HG02763 (cell line): ENCODE measurements at regions not wholly inside any gene's neighbourhood (a gene's known extent, or its start where the extent isn't known, plus 50 kb on each side); places are given as distances from the start of the nearest gene placed in this dataset.
"Not testable (repeated sequence)": the region's sequence is repeated elsewhere in the genome, so short reads cannot be mapped to it uniquely, and the experiment has no call there.

Source experiments
- ATAC-seq: cut with Tn5 transposase; IDR thresholded peaks from one replicate; pipeline ENCODE4 v1.9.1; 2021; ENCODE audit warnings: mild to moderate bottlenecking, moderate library complexity; ENCODE audit not compliant: unreplicated experiment

DNA sequence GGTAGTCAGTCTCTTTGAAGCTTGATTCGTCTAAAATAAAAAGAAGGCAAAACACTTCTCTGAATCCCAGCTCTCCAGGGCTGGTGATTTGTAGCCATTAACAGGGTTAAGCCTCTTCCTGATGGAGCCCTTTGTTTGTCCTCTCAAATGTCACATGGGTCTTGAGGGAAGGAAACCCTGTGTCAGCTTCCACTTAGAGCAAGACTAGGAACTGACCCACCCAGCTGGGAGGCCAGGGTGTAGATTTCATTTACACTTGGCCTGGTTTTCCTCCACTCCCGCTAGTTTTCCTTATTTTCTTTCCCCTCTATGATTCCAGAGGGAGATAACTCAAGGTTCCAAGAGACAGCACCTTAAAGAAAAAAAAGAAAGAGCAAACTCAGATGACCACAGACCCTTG, 230.5 kb upstream of the EGLN3 start:
- no peak for ATAC-seq

DNA sequence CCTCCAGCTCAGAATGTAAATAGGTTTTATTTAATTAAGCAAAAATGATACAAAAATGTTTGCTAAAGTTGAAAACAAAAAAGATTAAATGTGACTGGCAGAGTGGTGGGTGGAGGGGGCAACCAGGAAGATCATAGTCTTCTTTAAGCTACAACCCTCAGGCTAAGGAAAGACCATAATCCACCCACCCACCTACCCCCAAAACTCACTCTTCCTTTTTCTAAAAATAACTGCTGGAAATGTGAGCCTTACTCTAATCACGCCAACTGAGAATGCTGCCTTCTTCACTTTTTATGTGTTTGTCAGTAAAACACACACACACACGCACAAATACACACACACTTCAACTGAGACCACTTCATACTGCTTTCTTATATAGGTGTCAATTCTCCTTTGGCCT, 230.0 kb upstream of the EGLN3 start:
- no peak for ATAC-seq

DNA sequence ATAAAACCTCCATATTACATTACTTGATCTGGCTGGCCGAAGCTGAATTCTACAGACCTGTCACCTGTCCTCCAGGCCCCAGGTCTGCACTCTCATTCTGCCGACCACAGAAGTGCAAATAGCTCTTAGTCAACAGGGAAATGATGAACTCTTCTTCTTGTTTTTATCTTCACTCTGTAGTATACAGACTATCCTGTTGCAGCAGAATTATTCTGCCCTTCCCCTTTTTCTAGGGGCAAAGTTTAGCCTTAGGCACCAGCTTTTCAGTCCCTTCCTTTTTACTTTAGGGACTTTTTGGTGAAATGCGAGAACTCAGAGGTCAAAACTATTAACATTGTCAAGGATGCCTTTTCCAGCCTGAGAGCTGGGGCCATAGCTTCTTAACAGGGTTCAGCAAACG, 229.6 kb upstream of the EGLN3 start:
- no peak for ATAC-seq

DNA sequence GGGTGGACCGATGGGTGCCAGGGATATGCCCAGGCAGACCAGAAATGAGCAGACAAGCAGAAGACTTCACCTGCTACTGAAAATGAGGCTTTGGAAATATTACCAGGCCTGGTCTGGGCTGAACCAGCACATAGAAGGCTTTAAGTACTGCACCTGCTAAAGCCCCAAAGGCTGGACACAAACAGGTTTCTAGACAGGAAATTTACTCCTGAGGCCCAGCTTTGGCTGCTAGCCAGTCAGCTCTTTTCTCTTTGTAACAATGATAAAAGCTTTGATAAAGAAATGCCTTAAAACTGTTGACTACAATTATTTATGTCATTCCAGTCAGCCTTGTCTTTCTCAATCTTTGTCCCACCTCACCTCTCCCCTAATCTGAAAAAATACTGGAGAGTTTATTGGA, 228.9 kb upstream of the EGLN3 start:
- no peak for ATAC-seq

DNA sequence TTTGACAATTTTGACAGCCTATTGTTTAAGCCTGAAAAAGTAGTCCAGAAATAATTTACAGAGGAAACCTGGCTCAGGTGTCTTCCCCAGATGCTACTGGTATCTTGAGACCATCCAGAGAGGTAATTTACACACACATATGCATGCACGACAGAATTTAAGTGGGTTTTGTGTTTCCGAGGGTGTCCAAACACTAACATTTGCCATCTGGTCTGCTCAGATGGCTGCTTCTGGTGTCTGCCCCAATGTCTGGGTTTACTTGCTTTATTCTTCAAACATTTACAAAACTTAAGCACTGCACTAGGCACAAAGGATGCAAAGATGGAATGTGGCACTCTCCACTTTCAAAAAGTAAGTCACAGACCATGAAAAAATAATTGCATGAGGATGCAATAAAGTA, 226.6 kb upstream of the EGLN3 start:
- ATAC-seq = no peak

DNA sequence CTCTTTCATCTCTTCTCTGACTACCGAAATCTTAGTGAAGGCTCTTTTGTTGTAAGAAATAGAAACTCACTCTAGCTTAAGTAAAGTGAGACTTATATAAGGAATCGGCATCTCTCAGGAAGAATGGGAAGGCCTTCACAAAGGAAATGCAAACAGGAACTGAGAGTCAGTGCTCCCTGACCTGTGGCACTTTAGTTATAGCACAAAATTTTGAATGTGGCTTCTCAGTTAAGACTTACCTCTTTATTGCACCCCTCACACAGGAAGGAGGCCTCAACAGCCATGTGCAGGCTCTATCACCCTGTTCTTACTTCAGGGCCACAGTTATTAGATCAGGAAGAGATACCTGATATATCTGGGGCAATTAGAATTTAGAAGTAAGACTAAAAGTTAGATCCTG, 224.7 kb upstream of the EGLN3 start:
- ATAC-seq = peak; percentile 62

DNA sequence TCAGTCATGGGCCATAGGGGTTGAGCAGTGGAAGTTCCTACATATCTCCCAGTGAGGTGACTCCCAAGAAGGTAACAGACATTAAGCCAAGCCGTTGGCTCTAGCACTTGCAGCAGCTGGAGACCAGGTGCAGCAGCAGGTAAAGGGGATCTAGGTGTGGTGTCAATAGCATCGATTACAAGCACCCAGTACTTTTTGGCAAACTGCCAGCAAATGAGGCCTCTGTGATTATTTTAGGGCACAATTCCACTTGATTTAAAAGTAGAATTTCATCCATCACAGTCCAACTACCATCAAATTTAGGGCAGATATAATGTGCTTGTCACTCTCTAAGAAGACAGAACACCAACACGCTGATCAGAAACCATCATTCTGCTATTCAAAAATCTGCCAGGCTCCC, 224.1 kb upstream of the EGLN3 start:
- ATAC-seq = no peak

DNA sequence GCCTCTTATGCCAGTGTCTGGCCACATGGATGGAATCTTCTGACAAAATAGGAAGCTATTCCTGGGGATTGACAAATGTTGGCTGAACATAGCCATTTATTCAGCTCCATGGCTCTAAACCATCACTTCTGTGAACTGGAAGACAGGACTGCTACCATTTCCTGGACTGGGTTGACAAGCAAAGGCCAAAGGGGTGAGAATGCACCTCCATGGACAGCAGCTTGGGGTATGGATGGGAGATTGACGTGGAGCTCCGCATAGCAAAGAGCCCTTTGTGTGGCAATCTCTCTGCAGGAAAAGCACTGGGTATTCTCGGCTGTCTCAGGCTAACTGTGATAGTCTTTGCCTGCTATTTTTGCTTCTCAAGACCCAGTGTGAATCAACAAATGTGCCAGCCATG, 223.0 kb upstream of the EGLN3 start:
- no peak for ATAC-seq

DNA sequence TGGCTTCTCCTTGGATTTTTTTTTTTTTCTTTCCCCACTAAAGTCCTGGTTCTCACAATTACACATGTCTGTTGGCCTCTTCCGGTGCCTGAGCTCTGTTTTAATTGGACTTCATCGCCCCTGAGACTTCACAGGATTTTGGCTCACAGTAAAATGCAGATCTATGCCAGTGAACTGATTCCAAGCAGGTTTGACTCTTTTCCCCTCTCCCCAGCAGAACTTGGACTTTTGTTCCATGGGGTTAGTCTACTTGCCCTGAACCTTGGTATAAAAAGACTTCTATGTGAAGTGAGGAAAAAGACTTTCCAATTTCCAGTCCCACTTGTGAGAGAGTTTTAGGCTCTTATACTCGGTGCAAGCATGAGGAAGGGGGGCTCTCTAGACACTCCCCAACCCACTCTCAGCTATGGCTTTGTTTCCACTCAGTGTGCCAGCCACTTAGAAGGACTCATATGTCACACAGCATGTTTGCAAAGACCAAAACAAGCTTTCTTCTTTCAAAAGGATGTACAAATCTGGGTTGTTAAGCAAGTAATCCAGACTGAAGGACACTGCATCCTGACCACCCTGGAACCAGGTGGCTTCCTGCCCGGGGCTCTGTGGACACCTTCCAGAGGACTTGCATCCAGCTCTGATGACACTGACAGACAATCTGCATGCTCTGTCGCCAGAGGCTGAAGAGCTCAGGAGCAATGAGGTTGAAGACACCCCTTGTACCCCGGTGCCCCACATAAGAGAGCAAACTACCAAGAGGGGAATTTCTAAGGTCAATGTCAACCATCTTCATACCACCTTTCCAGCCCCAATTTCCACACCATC, 221.9 kb upstream of the EGLN3 start:
- no peak for ATAC-seq

DNA sequence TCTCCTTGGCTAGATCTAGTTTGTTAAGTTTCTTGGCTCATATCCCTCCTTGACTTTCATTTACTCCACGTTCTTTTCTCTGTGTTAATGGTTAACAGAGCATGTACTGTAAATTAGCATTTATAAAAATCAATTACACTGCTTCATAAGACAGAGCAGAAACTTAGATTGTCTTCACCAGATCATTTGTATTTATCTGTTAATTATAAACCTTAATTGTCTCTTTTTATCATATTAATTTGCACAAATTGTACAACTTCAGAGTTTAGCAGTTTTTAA, 221.2 kb upstream of the EGLN3 start:
- no peak for ATAC-seq

DNA sequence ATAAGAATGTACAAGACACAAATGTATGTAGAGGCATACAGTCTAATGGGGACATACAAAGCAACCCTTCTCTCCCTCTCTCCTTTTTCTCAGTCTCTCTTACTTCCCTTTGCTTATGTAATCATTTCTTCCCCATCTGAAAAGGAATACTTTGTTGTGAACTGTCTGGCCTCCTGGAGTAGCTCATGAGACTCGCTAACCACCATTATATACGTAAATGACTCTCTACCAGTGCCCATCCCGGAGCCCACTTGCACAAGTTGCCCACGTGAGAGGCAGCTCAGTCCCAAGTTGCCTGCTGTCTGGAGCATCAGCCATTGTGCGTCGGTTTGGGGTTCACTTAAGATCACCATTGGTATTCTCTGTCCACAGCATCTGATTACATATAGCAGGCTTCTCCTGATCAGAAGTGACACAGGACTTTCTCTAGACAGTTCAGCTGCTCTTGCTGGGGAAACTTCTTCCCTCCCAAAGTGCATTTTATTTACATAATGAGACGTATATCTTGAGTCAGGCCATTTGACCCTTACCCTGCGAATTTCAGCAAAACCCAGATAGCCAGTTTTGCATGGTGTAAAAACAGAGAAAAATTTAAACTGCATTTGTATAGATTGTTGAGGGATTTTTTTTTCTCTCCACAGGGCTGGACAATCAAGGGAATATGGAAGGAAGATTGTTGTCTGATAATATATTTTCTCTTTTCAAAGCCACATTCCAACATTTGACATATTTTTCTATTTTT, 220.7 kb upstream of the EGLN3 start:
- no peak for ATAC-seq

DNA sequence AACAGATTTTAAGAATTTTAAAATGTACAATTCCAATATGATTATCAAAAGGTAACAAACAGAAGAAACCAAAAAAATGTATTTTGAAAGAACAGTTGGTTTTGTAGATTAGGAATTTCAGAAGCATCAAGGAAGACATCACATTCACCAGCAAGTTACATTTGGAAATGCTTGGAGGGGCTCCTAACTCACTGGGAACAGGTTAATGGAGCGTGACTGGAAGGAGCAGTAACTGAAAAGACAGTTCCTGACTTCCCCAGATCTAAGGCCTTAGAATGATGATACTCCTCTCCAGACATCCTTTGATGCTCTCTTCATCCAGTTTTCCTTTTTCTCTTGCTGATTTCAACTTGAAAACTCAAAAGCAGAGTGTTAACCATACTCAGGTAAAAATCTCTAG, 220.0 kb upstream of the EGLN3 start:
- ATAC-seq = no peak

DNA sequence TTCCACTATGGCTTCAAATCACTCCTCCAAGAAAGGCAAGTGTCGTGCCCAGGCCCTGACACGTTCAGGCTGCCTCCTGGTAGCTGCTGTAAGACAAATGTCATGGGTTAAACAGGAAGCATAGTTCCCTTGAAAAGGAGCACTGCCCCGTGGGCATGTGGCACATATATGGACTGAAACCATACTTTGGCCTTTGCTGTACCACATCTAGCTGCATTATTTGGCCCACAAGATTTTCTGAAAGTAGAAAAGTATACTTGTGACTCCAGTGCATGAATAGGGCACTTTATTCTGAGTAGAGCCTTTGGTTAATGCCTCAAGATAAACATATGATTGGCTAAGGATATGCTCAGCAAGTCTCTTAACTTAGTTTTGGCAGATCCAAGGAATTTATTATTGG, 218.7 kb upstream of the EGLN3 start:
- no peak for ATAC-seq

DNA sequence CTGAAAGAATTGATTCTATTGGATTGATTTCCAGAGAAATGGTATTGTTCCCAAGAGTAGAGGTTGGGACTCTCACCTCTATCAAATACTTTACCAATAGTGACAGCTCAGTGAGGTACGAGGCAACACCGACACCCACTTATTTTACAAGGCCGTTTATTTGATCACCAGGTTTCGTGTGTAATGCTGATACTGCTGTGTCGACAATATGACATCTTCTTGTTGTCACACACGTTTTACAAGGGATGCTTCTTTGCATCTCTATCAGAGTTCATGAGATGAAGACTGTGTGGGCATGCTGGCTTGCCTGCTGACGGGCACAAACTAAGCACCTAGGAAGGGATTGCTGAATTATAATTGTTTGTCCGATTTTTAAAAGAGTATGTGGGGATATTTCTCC, 217.8 kb upstream of the EGLN3 start:
- no peak for ATAC-seq

DNA sequence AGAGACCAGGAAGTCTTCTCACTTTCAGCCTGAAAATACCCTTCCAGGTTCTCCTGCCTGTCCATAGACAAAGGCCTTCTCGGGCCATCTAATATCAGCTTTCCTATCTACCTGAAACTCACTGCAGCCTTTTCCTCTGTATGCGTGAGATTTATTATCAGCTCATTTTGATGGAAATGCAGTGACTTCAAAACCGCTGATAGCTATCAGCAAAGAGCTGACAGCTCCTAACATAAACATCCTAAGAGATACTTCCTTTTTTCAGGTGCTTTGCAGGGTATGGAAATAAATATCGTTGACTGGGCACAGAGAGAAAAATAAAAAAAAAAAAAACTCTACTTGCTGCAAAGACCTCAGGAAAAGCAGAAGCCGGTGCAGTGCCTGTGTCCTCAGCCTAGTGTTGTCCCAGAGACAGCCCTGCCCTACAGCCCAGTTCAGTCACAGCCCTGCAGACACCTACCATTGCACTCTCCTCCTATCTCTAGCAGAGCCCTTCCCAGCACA, 215.0 kb upstream of the EGLN3 start:
- ATAC-seq = no peak

DNA sequence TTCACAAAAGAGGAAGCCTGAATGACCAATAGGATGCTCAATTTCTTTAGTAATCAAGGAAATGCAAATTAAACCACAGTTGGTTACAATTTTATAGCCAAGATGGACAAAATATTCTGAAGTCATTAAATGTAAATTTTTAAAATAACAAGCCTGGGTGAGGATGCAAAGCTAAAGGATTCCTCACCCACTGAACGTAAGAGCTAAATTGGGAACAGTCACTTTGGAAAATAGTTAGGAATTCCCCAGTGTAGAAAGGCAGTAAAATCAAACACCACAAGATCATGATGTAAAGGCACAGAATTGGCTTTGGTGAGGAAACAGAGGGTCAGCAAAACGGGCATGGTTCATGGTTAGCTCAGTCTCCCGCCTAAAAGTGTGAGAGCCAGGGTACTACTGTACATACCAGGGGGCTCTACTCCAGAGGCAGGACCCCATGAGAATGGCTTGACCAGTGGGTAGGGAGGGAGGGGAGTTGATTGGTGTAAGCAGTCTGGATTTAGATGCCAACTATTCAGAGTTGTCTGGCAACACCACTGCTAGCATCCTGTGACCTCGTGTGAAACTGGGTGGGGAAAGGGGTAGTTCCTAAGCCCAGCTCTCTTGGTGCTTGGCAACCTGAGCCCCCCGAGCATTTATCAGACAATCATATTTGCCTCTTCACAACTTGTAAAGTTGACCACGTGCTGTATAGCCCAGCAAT, 213.4 kb upstream of the EGLN3 start:
- no peak for ATAC-seq

DNA sequence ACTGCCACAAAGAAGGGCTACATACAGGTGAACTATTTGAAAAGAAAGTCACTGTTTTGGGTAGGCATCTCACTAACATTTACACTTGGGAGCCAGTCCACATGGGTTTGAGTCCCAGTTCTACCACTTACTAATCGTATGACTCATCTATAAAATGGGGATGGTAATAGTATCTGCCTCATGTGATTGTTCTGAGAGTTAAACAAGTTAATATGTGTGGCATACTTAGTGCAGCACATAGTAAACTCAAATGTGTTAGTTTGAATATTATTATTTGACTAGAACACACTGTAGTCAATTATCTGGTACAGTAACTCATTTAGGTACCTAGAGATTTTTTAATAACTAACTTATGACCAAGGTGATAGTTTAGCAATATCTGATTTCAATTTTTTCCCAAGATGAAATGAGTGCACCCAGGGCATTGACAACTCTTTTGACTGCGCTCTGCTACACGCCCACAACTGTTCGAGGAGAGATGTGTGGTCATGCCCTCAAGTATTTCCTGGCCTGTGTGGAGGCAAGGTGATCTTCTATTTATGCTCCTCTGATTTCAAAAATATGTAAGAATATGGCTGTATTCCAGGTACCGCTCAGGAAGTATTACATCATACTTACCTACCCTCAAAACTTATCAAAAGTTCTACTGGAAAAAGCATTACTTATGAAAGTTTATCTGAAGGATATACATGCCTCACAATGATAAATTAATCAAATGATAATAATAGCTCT, 210.6 kb upstream of the EGLN3 start:
- ATAC-seq = no peak

DNA sequence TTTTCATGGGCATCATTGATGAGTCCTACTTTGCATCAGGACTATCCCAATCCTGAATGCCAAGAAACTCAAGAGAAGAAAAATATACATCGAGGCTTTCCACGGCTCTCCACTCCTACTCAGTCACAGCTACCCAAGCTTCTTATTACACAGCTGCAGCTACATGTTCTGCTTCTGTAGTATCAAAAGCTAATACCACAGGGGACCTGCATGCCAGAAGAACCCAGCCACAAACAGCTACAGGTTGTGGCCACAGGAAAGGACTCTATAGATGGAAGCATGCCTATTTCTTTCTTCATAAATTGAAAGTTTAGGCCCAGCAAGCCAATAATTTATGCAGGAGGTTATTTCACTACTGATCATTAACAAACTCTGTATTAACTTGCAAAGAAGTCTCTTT, 209.7 kb upstream of the EGLN3 start:
- no peak for ATAC-seq

DNA sequence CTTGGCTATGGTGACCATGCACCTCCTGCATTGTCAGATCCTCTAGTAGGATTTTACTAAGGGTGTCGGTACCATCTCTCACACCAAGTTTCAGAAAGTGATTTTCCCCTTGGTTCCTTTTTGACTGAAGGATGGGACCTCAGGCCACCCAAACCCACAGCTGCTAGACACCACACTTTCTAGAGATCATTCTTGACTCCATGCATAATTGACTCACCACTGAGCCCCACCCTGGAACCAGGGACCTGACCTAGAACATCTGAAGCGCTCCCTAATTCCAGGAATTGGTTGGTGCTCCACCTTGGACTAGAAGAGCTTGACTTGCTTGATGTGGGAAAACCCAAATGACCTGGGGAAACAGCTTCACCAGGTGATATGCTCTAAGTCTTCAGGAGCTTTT, 206.8 kb upstream of the EGLN3 start:
- no peak for ATAC-seq

DNA sequence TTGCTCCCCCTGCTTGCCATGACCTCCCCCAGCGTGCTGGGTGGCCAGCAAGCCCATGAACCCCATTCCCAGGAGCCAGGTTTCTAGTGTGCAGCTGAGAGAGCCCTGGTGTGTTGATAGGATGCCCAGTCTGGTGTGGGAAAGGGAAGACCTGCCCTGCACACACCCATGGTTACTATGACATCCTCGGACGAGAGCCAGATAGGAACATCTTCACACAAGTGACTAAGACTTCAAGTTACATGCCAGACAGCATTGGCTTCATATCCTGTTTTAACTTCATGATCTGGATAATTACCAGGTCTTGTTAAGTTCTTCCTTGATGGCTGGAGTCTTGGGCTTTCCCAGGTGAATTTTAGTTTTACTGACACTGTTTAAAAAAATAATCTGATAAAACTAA, 196.6 kb upstream of the EGLN3 start:
- ATAC-seq = no peak

DNA sequence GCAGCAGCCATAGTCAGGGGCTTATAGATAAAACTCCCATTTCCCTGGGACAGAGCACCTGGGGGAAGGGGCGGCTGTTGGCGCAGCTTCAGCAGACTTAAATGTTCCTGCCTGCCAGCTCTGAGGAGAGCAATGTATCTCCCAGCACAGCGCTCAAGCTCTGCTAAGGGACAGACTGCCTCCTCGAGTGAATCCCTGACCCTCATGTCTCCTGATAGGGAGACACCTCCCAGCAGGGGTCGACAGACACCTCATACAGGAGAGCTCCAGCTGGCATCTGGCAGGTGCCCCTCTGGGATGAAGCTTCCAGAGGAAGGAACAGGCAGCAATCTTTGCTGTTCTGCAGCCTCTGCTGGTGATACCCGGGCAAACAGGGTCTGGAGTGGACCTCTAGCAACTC, 189.3 kb upstream of the EGLN3 start:
- not testable (repeated sequence) for ATAC-seq
